ENCODE measurements at regions not wholly inside any gene's neighbourhood (a gene's known extent, or its start where the extent isn't known, plus 50 kb on each side); places are given as distances from the start of the nearest gene placed in this dataset.
A peak's percentile ranks its signal among the peaks of the same experiment; 100 is the strongest.

DNA sequence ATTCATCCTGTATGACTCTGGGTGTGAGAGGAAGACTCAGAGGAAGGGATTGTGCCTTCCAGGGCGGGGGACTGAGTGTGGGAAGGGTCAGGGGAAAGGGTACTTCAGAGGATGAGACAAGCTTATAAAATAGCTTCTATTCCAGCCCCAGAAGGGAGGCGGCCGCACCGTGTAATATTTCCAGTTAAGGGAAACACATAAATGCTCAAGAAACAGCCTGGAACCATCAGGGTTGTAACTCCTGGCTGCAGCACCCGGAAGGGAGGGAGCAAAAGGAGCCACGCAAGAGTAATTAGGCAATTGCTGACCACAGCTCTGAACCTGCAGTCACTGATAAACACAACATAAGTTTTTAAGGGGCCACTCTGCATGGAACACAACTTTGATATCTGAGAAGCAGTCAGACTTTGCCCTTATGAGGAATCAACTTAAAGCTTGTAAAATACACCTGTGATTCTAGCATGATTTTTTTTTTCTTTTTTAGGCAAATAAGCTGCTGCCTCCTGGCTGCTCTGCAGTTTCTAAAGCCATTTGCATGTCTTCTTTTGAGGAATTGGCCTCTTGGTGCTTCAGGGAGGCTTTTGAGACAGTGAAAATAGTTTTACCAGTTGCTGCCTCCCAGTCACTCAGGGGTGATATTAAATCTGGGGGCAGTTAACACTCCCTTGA, 382.7 kb downstream of the ENC1 start:
- no peaks in the 10 kb centered on the region for H3K36me3 ChIP-seq (ENCODE audit: control insufficient read depth in 2 of 3, insufficient read depth in 3 of 3, low read length in 3 of 3)
- intact Hi-C loops (cut with DNase I), result no loop called here
- no peak overlapping the region for H3K9ac ChIP-seq (ENCODE audit: low read length in 3 of 3)
- DNase-seq (peak; percentile 87 to 96 (median 88)), FAIRE-seq (no peak)
- TF ChIP-seq, protein P1, sequence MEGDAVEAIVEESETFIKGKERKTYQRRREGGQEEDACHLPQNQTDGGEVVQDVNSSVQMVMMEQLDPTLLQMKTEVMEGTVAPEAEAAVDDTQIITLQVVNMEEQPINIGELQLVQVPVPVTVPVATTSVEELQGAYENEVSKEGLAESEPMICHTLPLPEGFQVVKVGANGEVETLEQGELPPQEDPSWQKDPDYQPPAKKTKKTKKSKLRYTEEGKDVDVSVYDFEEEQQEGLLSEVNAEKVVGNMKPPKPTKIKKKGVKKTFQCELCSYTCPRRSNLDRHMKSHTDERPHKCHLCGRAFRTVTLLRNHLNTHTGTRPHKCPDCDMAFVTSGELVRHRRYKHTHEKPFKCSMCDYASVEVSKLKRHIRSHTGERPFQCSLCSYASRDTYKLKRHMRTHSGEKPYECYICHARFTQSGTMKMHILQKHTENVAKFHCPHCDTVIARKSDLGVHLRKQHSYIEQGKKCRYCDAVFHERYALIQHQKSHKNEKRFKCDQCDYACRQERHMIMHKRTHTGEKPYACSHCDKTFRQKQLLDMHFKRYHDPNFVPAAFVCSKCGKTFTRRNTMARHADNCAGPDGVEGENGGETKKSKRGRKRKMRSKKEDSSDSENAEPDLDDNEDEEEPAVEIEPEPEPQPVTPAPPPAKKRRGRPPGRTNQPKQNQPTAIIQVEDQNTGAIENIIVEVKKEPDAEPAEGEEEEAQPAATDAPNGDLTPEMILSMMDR (IDR thresholded peaks at IDR 0.05; ENCODE audit: borderline replicate concordance, extremely low read depth, insufficient read depth), result no peak
- H3K4me3 ChIP-seq (ENCODE audit: low read length in 3 of 3), result no peak overlapping the region
- no peaks in the 10 kb centered on the region for H3K27me3 ChIP-seq (ENCODE audit: control insufficient read depth, insufficient read depth, low read length)
- no peaks in the 10 kb centered on the region for H3K9me3 ChIP-seq (ENCODE audit: control insufficient read depth in 2 of 3, insufficient read depth in 1 of 3, low read length in 3 of 3)
- peaks cover 0 to 9% (median 0%) of the 10 kb centered on the region in 3 donors for H3K4me1 ChIP-seq (ENCODE audit: control insufficient read depth in 2 of 3, insufficient read depth in 2 of 3, low read depth in 1 of 3, low read length in 3 of 3)
- peak overlapping the region in 1 of 2 donors; percentile 44 for H3K27ac ChIP-seq (ENCODE audit: low read depth in 2 of 2, low read length in 2 of 2)

GRCh38 chr5:74257060-74257527, 383.4 kb downstream of the ENC1 start:
- Histone ChIP-seq H3K4me3 (ENCODE audit: low read length in 3 of 3) (no peak overlapping the region), H3K9me3 (ENCODE audit: control insufficient read depth in 2 of 3, insufficient read depth in 1 of 3, low read length in 3 of 3) (no peaks in the 10 kb centered on the region), H3K36me3 (ENCODE audit: control insufficient read depth in 2 of 3, insufficient read depth in 3 of 3, low read length in 3 of 3) (no peaks in the 10 kb centered on the region), H3K9ac (ENCODE audit: low read length in 3 of 3) (no peak overlapping the region), H3K27ac (ENCODE audit: low read depth in 2 of 2, low read length in 2 of 2) (peak overlapping the region in 1 of 2 donors; percentile 44), H3K27me3 (ENCODE audit: control insufficient read depth, insufficient read depth, low read length) (no peaks in the 10 kb centered on the region), H3K4me1 (ENCODE audit: control insufficient read depth in 2 of 3, insufficient read depth in 2 of 3, low read depth in 1 of 3, low read length in 3 of 3) (peaks cover 0 to 9% (median 0%) of the 10 kb centered on the region in 3 donors)
- TF ChIP-seq, protein P1 (IDR thresholded peaks at IDR 0.05; ENCODE audit: borderline replicate concordance, extremely low read depth, insufficient read depth), result no peak
- FAIRE-seq (no peak), DNase-seq (peak in 2 of 5 donors; percentile 32 to 52)
- intact Hi-C loops (cut with DNase I), result no loop called here

DNA sequence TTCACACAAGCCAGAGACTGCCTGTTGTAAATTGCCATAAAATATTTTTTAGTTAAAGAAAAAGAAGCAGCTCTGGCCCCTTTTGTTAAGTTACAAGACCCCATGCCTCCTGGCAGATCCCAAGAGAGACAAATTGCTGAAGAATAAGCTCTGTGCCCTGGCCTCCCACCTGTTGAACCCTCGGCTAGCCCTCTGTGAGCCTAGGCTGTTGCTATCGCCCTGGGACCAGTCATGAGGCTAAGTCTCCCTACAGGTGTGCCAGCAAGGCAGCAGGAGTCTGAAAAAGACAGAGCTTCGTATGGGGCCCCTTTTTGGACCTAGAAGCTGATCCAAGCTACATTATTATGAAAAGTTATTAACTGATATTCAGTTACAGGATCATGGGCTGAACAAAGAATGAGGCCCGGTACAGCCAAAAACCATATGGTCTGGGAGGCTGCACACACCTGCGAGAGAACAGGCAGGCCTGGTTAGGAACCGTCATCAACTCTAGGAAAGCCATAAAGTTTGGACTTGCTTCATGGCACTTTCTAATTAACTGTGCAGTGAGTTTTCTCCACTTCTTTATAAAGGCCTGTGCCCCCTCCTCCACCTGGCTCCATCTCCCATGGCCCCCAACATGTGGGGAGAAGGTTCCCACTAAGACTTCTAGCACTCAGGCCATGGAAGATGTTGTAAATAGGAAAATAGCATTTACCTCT, 384.7 kb downstream of the ENC1 start:
- H3K4me3 ChIP-seq (ENCODE audit: low read length in 3 of 3), result no peak overlapping the region
- no peaks in the 10 kb centered on the region for H3K9me3 ChIP-seq (ENCODE audit: control insufficient read depth in 2 of 3, insufficient read depth in 1 of 3, low read length in 3 of 3)
- H3K9ac ChIP-seq (ENCODE audit: low read length in 3 of 3), result no peak overlapping the region
- H3K4me1 ChIP-seq (ENCODE audit: control insufficient read depth in 2 of 3, insufficient read depth in 2 of 3, low read depth in 1 of 3, low read length in 3 of 3), result peaks cover 0 to 11% (median 0%) of the 10 kb centered on the region in 3 donors
- no peaks in the 10 kb centered on the region for H3K36me3 ChIP-seq (ENCODE audit: control insufficient read depth in 2 of 3, insufficient read depth in 3 of 3, low read length in 3 of 3)
- intact Hi-C loops (cut with DNase I), result no loop called here
- TF ChIP-seq, protein P1 (IDR thresholded peaks at IDR 0.05; ENCODE audit: borderline replicate concordance, extremely low read depth, insufficient read depth), result no peak
- no peaks in the 10 kb centered on the region for H3K27me3 ChIP-seq (ENCODE audit: control insufficient read depth, insufficient read depth, low read length)
- peak in 2 of 5 donors; percentile 58 to 68 for DNase-seq
- H3K27ac ChIP-seq (ENCODE audit: low read depth in 2 of 2, low read length in 2 of 2), result no peak overlapping the region
- FAIRE-seq, result no peak

Data from kidney (tissue), 13 donors.